Activated B cell treated with CpG ODN at 0.5 μM for 24 hours (primary cell): ENCODE measurements at regions not wholly inside any gene's neighbourhood (a gene's known extent, or its start where the extent isn't known, plus 50 kb on each side); places are given as distances from the start of the nearest gene placed in this dataset.
A peak's percentile ranks its signal among the peaks of the same experiment; 100 is the strongest.

ENCODE experiments used
- ATAC-seq: fragments of 200-7000 bp; cut with Tn5 transposase; one replicate; pipeline ENCODE4 v1.10.0; 2021; ENCODE audit warnings: low read depth, mild to moderate bottlenecking, moderate library complexity
- CTCF ChIA-PET: fragments of 350-600 bp; sonication (Branson Sonifier 250); formaldehyde crosslinking; loops from one replicate; lab custom pipeline; 2021; ENCODE audit warnings: antibody characterized with exemption; lab: Charles Lee
- POLR2A ChIA-PET: fragments of 350-600 bp; sonication (Branson Sonifier 250); formaldehyde crosslinking; loops from one replicate; lab custom pipeline; 2021; ENCODE audit warnings: antibody characterized with exemption; lab: Charles Lee
- DNase-seq: peaks from one replicate; pipeline ENCODE4 v3.0.0; 2022
- H3K27ac Mint-ChIP-seq: one replicate; pipeline ENCODE4 v1.8.0; 2020; ENCODE audit warnings: mixed read lengths
- H3K27me3 Mint-ChIP-seq: one replicate; pipeline ENCODE4 v1.8.0; 2021; ENCODE audit warnings: mixed read lengths
- H3K36me3 Mint-ChIP-seq: one replicate; pipeline ENCODE4 v1.8.0; 2021; ENCODE audit warnings: low read depth, mixed read lengths
- H3K4me1 Mint-ChIP-seq: one replicate; pipeline ENCODE4 v1.8.0; 2021; ENCODE audit warnings: mixed read lengths
- H3K4me3 Mint-ChIP-seq: one replicate; pipeline ENCODE4 v1.8.0; 2020; ENCODE audit warnings: mild to moderate bottlenecking, mixed read lengths
- H3K9me3 Mint-ChIP-seq: one replicate; pipeline ENCODE4 v1.8.0; 2020; ENCODE audit warnings: mixed read lengths
- CTCF ChIP-seq: fragments of 200-600 bp; IDR thresholded peaks from one replicate; pipeline ENCODE4 v1.8.0; 2022; ENCODE audit warnings: antibody characterized with exemption, mild to moderate bottlenecking
- intact Hi-C: fragments of 100-400 bp; cut with micrococcal nuclease; formaldehyde crosslinking; loops from one replicate; pipeline ENCODE4 v1.15.1; 2024

- Mint-ChIP-seq H3K27ac (no peak overlapping the region), H3K4me3 (no peak overlapping the region), H3K4me1 (peaks cover 9% of the 10 kb centered on the region), H3K36me3 (no peaks in the 10 kb centered on the region), H3K9me3 (no peaks in the 10 kb centered on the region), H3K27me3 (peaks cover 2% of the 10 kb centered on the region)
- no peak for ATAC-seq
- ChIA-PET POLR2A (no interaction called here), CTCF (no interaction called here)
- intact Hi-C loops: no loop called here
- no peak for DNase-seq
- no peak for TF ChIP-seq CTCF
Observed at GRCh38 chr5:90166816-90167215, 242.7 kb downstream of the CETN3 start.

- no peak overlapping the region for H3K27ac Mint-ChIP-seq
- POLR2A ChIA-PET: interaction anchor here (0.6 kb wide), 1 partner anchor 1377 kb away, joined by 3 read pairs; no protein-coding TSS in a partner anchor
- intact Hi-C loops: no loop called here
- no peak for ATAC-seq
- DNase-seq: no peak
- H3K4me3 Mint-ChIP-seq: no peak overlapping the region
- no peaks in the 10 kb centered on the region for H3K27me3 Mint-ChIP-seq
- no peaks in the 10 kb centered on the region for H3K4me1 Mint-ChIP-seq
- CTCF ChIA-PET: interaction anchor here (1.4 to 1.8 kb wide), 2 partner anchors 1433 to 1435 kb away, joined by 6 to 10 read pairs; no protein-coding TSS in a partner anchor
- no peaks in the 10 kb centered on the region for H3K9me3 Mint-ChIP-seq
- H3K36me3 Mint-ChIP-seq: no peaks in the 10 kb centered on the region
- no peak for TF ChIP-seq CTCF
Observed at GRCh38 chr5:90162324-90162723, 247.2 kb downstream of the CETN3 start.

GRCh38 chr5:90161414-90161813, 248.1 kb downstream of the CETN3 start:
- no peaks in the 10 kb centered on the region for H3K27me3 Mint-ChIP-seq
- ChIA-PET POLR2A (interaction anchor here (0.6 kb wide), 2 partner anchors 1286 to 1470 kb away, joined by 3 to 6 read pairs; no protein-coding TSS in a partner anchor), CTCF (interaction anchor here (0.6 to 1.8 kb wide), 5 partner anchors 8 to 1434 kb away, joined by 3 to 10 read pairs (median 3); no protein-coding TSS in a partner anchor)
- DNase-seq (no peak), ATAC-seq (peak; percentile 50)
- no peak overlapping the region for H3K4me3 Mint-ChIP-seq
- H3K36me3 Mint-ChIP-seq: no peaks in the 10 kb centered on the region
- intact Hi-C loops: loop anchor here (1.0 kb wide), 1 partner anchor 1432 kb away; no protein-coding TSS in a partner anchor
- H3K4me1 Mint-ChIP-seq: no peaks in the 10 kb centered on the region
- H3K27ac Mint-ChIP-seq: no peak overlapping the region
- no peak for TF ChIP-seq CTCF
- no peaks in the 10 kb centered on the region for H3K9me3 Mint-ChIP-seq

- Mint-ChIP-seq H3K27me3 (no peaks in the 10 kb centered on the region), H3K27ac (no peak overlapping the region), H3K4me1 (no peaks in the 10 kb centered on the region), H3K4me3 (no peak overlapping the region), H3K36me3 (no peaks in the 10 kb centered on the region), H3K9me3 (no peaks in the 10 kb centered on the region)
- ChIA-PET CTCF (no interaction called here), POLR2A (no interaction called here)
- ATAC-seq: no peak
- no peak for DNase-seq
- intact Hi-C loops: no loop called here
- TF ChIP-seq CTCF: no peak
Observed at GRCh38 chr5:90158131-90158530, 251.4 kb downstream of the CETN3 start.

GRCh38 chr5:90153031-90153430, 256.5 kb downstream of the CETN3 start:
- TF ChIP-seq CTCF: no peak
- no peak overlapping the region for H3K27ac Mint-ChIP-seq
- ChIA-PET POLR2A (no interaction called here), CTCF (no interaction called here)
- intact Hi-C loops: no loop called here
- peaks cover 6% of the 10 kb centered on the region for H3K9me3 Mint-ChIP-seq
- peaks cover 8% of the 10 kb centered on the region for H3K27me3 Mint-ChIP-seq
- H3K36me3 Mint-ChIP-seq: no peaks in the 10 kb centered on the region
- ATAC-seq: no peak
- DNase-seq: no peak
- H3K4me1 Mint-ChIP-seq: no peaks in the 10 kb centered on the region
- H3K4me3 Mint-ChIP-seq: no peak overlapping the region
